SU-DHL-6 (cell line): ENCODE measurements at regions not wholly inside any gene's neighbourhood (a gene's known extent, or its start where the extent isn't known, plus 50 kb on each side); places are given as distances from the start of the nearest gene placed in this dataset.

Source experiments
- EZH2phosphoT487 ChIP-seq: fragments of 200-600 bp; sonication (generic), shearing (Covaris generic); conservative IDR thresholded peaks from 2 replicates; pipeline ENCODE4 v1.6.1; 2018; ENCODE audit warnings: mild to moderate bottlenecking, antibody characterized with exemption, low read length, moderate library complexity, mixed read lengths
- TF ChIP-seq, protein P1 (sequence below): fragments of 200-600 bp; sonication (generic); IDR thresholded peaks from one replicate; pipeline ENCODE4 v1.5.1; 2017; ENCODE audit warnings: antibody characterized with exemption, mild to moderate bottlenecking, low read length, moderate library complexity; ENCODE audit not compliant: insufficient read depth, poor library complexity, severe bottlenecking

- TF ChIP-seq, protein P1, sequence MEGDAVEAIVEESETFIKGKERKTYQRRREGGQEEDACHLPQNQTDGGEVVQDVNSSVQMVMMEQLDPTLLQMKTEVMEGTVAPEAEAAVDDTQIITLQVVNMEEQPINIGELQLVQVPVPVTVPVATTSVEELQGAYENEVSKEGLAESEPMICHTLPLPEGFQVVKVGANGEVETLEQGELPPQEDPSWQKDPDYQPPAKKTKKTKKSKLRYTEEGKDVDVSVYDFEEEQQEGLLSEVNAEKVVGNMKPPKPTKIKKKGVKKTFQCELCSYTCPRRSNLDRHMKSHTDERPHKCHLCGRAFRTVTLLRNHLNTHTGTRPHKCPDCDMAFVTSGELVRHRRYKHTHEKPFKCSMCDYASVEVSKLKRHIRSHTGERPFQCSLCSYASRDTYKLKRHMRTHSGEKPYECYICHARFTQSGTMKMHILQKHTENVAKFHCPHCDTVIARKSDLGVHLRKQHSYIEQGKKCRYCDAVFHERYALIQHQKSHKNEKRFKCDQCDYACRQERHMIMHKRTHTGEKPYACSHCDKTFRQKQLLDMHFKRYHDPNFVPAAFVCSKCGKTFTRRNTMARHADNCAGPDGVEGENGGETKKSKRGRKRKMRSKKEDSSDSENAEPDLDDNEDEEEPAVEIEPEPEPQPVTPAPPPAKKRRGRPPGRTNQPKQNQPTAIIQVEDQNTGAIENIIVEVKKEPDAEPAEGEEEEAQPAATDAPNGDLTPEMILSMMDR: no peak
- no peak for TF ChIP-seq EZH2phosphoT487
These were observed 65.2 kb upstream of the ZNF469 start for GRCh38 chr16:88317613-88317965.
